Esophagus muscularis mucosa (tissue), 4 donors: ENCODE measurements at regions not wholly inside any gene's neighbourhood (a gene's known extent, or its start where the extent isn't known, plus 50 kb on each side); places are given as distances from the start of the nearest gene placed in this dataset.

Experiments
- DNase-seq: peaks from one replicate; pipeline ENCODE4 v3.0.0-alpha.2; 2017; ENCODE audit errors: extremely low spot score
- H3K27ac ChIP-seq, 4 donors: fragments of 200-600 bp; sonication (generic); replicated peaks in 1 of 4; 1 replicate in 3 of 4; 2 replicates in 1 of 4; pipeline ENCODE4 v1.5.1; 2016 to 2019; ENCODE audit warnings: mild to moderate bottlenecking in 1 of 4
- H3K27me3 ChIP-seq, 4 donors: fragments of 200-600 bp; sonication (generic); one replicate each; pipeline versions ENCODE4 v1.5.1 to v1.6.0; 2016 to 2019
- H3K36me3 ChIP-seq, 4 donors: fragments of 200-600 bp; sonication (generic); one replicate each; pipeline ENCODE4 v1.5.1; 2016 to 2019
- H3K4me1 ChIP-seq, 4 donors: fragments of 200-600 bp; sonication (generic); one replicate each; pipeline ENCODE4 v1.5.1; 2016 to 2019
- H3K4me3 ChIP-seq, 4 donors: fragments of 200-600 bp; sonication (generic); 1 replicate in 2 of 4; 2 replicates in 2 of 4; pipeline ENCODE4 v1.5.1; 2016 to 2019; ENCODE audit warnings: mild to moderate bottlenecking in 4 of 4, moderate library complexity in 1 of 4
- H3K9me3 ChIP-seq, 4 donors: fragments of 200-600 bp; sonication (generic); 1 replicate in 3 of 4; 2 replicates in 1 of 4; pipeline ENCODE4 v1.5.1; 2016 to 2019
- CTCF ChIP-seq, 3 experiments: fragments of 200-600 bp in 2 of 3; fragments of 450-650 bp in 1 of 3; sonication (generic) in 2 of 3; IDR thresholded peaks; one replicate each; pipeline ENCODE4 v1.5.1; 2017 to 2019; ENCODE audit warnings: antibody characterized with exemption in 3 of 3, mild to moderate bottlenecking in 2 of 3, moderate library complexity in 1 of 3
- EP300 ChIP-seq: sonication (generic); formaldehyde crosslinking; IDR thresholded peaks from one replicate; pipeline ENCODE4 v1.6.1; 2017; ENCODE audit warnings: antibody characterized with exemption
- POLR2A ChIP-seq: fragments of 450-650 bp; IDR thresholded peaks from one replicate; pipeline ENCODE4 v1.6.1; 2017; ENCODE audit warnings: antibody characterized with exemption, moderate library complexity, mild to moderate bottlenecking, low read depth
- POLR2AphosphoS5 ChIP-seq, 2 donors: sonication (generic); formaldehyde crosslinking; IDR thresholded peaks; one replicate each; pipeline ENCODE4 v1.6.1; 2017; ENCODE audit warnings: antibody characterized with exemption in 2 of 2
- WGBS: methylation state at CpG from one replicate; pipeline ENCODE4 v1.1.5; 2018; 5-methylcytosine and 5-hydroxymethylcytosine counted together
- intact Hi-C: fragments of 100-400 bp; cut with DNase I; formaldehyde crosslinking; loops from one replicate; pipeline ENCODE4 v1.15.1; 2023

GRCh38 chr3:187520027-187520945, 149.9 kb downstream of the SST start:
- no peak overlapping the region for H3K4me3 ChIP-seq
- no peaks in the 10 kb centered on the region for H3K36me3 ChIP-seq
- intact Hi-C loops: no loop called here
- WGBS: 76% methylated on average over 9 of the region's 9 CpGs
- peak; percentile 74 for DNase-seq
- no peaks in the 10 kb centered on the region for H3K9me3 ChIP-seq
- no peaks in the 10 kb centered on the region for H3K4me1 ChIP-seq
- H3K27ac ChIP-seq: no peak overlapping the region
- TF ChIP-seq CTCF (IDR thresholded peaks at IDR 0.05) (no peak), POLR2A (no peak), EP300 (no peak), POLR2AphosphoS5 (IDR thresholded peaks at IDR 0.05) (no peak)
- no peaks in the 10 kb centered on the region for H3K27me3 ChIP-seq

GRCh38 chr3:187519428-187519890, 150.7 kb downstream of the SST start:
- intact Hi-C loops: no loop called here
- DNase-seq: peak; percentile 77
- TF ChIP-seq POLR2AphosphoS5 (IDR thresholded peaks at IDR 0.05) (no peak), CTCF (IDR thresholded peaks at IDR 0.05) (no peak), POLR2A (no peak), EP300 (no peak)
- Histone ChIP-seq H3K9me3 (no peaks in the 10 kb centered on the region), H3K4me3 (no peak overlapping the region), H3K27me3 (no peaks in the 10 kb centered on the region), H3K36me3 (no peaks in the 10 kb centered on the region), H3K27ac (no peak overlapping the region), H3K4me1 (no peaks in the 10 kb centered on the region)
- WGBS: 81% methylated on average over 9 of the region's 9 CpGs

GRCh38 chr3:187518616-187519015, 150.4 kb downstream of the RTP4 start:
- Histone ChIP-seq H3K27me3 (no peaks in the 10 kb centered on the region), H3K36me3 (no peaks in the 10 kb centered on the region), H3K4me3 (no peak overlapping the region), H3K27ac (no peak overlapping the region), H3K9me3 (no peaks in the 10 kb centered on the region), H3K4me1 (no peaks in the 10 kb centered on the region)
- no peak for DNase-seq
- intact Hi-C loops: no loop called here
- TF ChIP-seq POLR2A (no peak), POLR2AphosphoS5 (IDR thresholded peaks at IDR 0.05) (no peak), EP300 (no peak), CTCF (IDR thresholded peaks at IDR 0.05) (no peak)
- WGBS: 89% methylated on average over 3 of the region's 3 CpGs

GRCh38 chr3:187518207-187518606, 150.0 kb downstream of the RTP4 start:
- peak; percentile 3 for DNase-seq
- H3K36me3 ChIP-seq: no peaks in the 10 kb centered on the region
- no peaks in the 10 kb centered on the region for H3K4me1 ChIP-seq
- WGBS: 48% methylated on average over 2 of the region's 2 CpGs
- no peaks in the 10 kb centered on the region for H3K27me3 ChIP-seq
- peaks cover 0 to 2% (median under 1%) of the 10 kb centered on the region in 4 donors for H3K9me3 ChIP-seq
- no peak for TF ChIP-seq POLR2AphosphoS5 (IDR thresholded peaks at IDR 0.05)
- TF ChIP-seq CTCF (IDR thresholded peaks at IDR 0.05): no peak
- no peak for TF ChIP-seq EP300
- no peak for TF ChIP-seq POLR2A
- no peak overlapping the region for H3K4me3 ChIP-seq
- H3K27ac ChIP-seq: no peak overlapping the region
- intact Hi-C loops: no loop called here
